ENCODE measurements at regions not wholly inside any gene's neighbourhood (a gene's known extent, or its start where the extent isn't known, plus 50 kb on each side); places are given as distances from the start of the nearest gene placed in this dataset.

DNA sequence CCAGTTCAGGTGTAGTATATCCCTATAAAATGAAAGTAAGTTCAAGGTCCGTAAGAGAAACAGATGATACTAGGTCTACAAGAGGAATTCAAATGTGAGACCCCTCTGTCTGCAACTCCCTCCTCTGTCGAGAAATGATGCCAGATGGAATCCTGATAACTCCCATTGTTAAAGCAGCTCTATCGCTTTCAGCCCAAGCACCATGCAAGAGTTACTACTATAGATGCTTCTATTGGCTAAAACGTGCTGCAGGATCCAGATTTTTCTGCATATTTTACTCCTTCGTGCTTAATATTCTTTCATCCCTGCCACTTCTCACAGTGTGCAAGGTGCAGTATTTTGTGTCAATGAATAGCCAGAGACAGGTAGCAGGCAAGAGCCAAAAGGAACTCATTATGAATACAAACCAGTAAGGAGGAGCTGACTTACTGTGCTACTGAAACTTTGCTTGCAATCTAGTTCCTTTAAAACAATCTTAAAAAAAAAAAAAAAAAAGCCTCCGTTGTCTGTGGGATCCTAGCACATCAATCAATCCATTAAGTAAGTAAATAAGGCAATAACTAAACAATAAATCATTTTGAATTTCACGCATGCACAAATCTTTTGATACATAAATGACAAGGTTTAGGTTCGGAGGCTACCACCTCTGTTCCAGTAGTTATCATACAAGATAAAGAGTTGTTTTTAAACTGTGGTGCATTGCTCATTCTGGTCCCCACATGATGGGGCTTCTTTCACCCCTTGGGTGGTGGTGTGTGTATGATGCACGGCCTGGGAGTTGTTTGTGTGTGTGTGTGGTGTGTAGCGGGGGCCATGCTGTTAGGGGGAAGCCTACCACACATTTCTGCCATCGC lies 151.1 kb upstream of the MPDZ start:
- intact Hi-C loops (cut with DNase I; ENCODE audit: low total_unique reads), result loop anchor here (10.0 kb wide), 2 partner anchors 914 to 994 kb away; no protein-coding TSS in a partner anchor
- TF ChIP-seq, protein P1, sequence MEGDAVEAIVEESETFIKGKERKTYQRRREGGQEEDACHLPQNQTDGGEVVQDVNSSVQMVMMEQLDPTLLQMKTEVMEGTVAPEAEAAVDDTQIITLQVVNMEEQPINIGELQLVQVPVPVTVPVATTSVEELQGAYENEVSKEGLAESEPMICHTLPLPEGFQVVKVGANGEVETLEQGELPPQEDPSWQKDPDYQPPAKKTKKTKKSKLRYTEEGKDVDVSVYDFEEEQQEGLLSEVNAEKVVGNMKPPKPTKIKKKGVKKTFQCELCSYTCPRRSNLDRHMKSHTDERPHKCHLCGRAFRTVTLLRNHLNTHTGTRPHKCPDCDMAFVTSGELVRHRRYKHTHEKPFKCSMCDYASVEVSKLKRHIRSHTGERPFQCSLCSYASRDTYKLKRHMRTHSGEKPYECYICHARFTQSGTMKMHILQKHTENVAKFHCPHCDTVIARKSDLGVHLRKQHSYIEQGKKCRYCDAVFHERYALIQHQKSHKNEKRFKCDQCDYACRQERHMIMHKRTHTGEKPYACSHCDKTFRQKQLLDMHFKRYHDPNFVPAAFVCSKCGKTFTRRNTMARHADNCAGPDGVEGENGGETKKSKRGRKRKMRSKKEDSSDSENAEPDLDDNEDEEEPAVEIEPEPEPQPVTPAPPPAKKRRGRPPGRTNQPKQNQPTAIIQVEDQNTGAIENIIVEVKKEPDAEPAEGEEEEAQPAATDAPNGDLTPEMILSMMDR (IDR thresholded peaks at IDR 0.05), result no peak
- TF ChIP-seq POLR2AphosphoS5 (IDR thresholded peaks at IDR 0.05) (no peak), POLR2A (IDR thresholded peaks at IDR 0.05) (no peak)
- no peaks in the 10 kb centered on the region for H3K9me3 ChIP-seq
- H3K4me3 ChIP-seq, result peak overlapping the region in 2 of 3 donors; percentile 7 to 33
- peak overlapping the region; percentile 26 to 35 for H3K27ac ChIP-seq
- no peaks in the 10 kb centered on the region for H3K36me3 ChIP-seq
- DNase-seq (ENCODE audit: low spot score in 2 of 2), result no peak
- no peaks in the 10 kb centered on the region for H3K4me1 ChIP-seq
- no peaks in the 10 kb centered on the region for H3K27me3 ChIP-seq

DNA sequence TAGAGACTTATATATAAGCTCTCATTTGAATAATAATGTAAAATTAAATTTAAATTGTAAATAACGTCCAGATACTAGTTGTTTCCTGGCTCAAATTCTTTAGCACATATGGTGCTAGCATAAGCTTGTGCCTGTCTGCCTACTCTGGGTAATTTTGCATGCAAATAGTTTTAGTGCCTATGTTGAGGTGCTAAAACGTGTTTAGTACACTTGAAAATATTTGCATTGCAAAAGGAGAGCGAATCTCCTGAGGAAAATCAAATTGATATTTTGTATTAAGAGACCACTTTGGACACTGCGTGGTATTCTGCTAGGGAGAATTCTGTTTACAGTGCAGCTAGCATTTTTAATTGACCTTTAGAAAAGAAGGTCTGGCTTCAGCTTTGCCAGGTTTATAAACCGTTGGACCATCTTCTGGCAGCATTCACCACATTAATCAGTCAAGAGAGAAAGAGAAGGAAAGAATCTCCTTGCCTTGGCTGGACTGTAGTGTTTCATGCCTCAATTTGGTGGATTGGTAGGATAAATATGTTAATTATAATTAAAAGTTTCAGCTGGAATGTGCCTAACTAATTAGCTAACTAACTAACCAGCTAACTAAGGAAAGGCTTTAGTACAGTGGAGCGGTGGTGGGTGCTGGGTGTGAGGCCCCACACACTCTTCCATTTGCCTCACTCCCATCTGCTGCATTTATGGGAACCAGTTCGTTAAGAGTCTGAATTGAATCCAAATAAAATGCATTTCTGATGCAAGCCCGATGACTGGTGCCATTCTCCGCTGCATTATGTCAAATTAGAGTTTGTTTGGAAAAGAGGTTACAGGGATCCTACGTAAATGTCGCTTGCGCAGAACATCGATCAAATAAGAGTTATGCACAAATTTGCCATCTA lies 150.1 kb upstream of the MPDZ start:
- Histone ChIP-seq H3K9me3 (no peaks in the 10 kb centered on the region), H3K27ac (peak overlapping the region; percentile 26 to 45), H3K4me3 (peak overlapping the region in 1 of 3 donors; percentile 7), H3K4me1 (no peaks in the 10 kb centered on the region), H3K27me3 (no peaks in the 10 kb centered on the region), H3K36me3 (no peaks in the 10 kb centered on the region)
- intact Hi-C loops (cut with DNase I; ENCODE audit: low total_unique reads), result loop anchor here (10.0 kb wide), 2 partner anchors 915 to 995 kb away; no protein-coding TSS in a partner anchor
- no peak for DNase-seq (ENCODE audit: low spot score in 2 of 2)
- TF ChIP-seq, protein P1 (IDR thresholded peaks at IDR 0.05), result no peak
- TF ChIP-seq POLR2A (IDR thresholded peaks at IDR 0.05) (no peak), POLR2AphosphoS5 (IDR thresholded peaks at IDR 0.05) (no peak)

- Histone ChIP-seq H3K27me3 (no peaks in the 10 kb centered on the region), H3K4me3 (no peak overlapping the region), H3K36me3 (no peaks in the 10 kb centered on the region), H3K4me1 (no peaks in the 10 kb centered on the region), H3K27ac (peak overlapping the region; percentile 26 to 44), H3K9me3 (no peaks in the 10 kb centered on the region)
- TF ChIP-seq POLR2A (IDR thresholded peaks at IDR 0.05) (no peak), POLR2AphosphoS5 (IDR thresholded peaks at IDR 0.05) (no peak)
- TF ChIP-seq, protein P1 (IDR thresholded peaks at IDR 0.05), result no peak
- DNase-seq (ENCODE audit: low spot score in 2 of 2), result no peak
- intact Hi-C loops (cut with DNase I; ENCODE audit: low total_unique reads), result no loop called here
Measured at GRCh38 chr9:13428766-13429165, 149.3 kb upstream of the MPDZ start.

GRCh38 chr9:13427587-13427986 lies 148.1 kb upstream of the MPDZ start:
- Histone ChIP-seq H3K36me3 (no peaks in the 10 kb centered on the region), H3K4me3 (no peak overlapping the region), H3K4me1 (no peaks in the 10 kb centered on the region), H3K27ac (peak overlapping the region; percentile 26 to 71), H3K9me3 (no peaks in the 10 kb centered on the region), H3K27me3 (no peaks in the 10 kb centered on the region)
- intact Hi-C loops (cut with DNase I; ENCODE audit: low total_unique reads), result no loop called here
- TF ChIP-seq POLR2AphosphoS5 (IDR thresholded peaks at IDR 0.05), result no peak
- TF ChIP-seq, protein P1 (IDR thresholded peaks at IDR 0.05), result peak; percentile 76 to 82 (median 76)
- no peak for DNase-seq (ENCODE audit: low spot score in 2 of 2)
